ENCODE measurements at regions not wholly inside any gene's neighbourhood (a gene's known extent, or its start where the extent isn't known, plus 50 kb on each side); places are given as distances from the start of the nearest gene placed in this dataset.
"Not testable (repeated sequence)": the region's sequence is repeated elsewhere in the genome, so short reads cannot be mapped to it uniquely, and the experiment has no call there.

- DNase-seq (ENCODE audit: low read depth in 2 of 2) = not testable (repeated sequence)
Measured at GRCh38 chr1:66424530-66424929, 109.4 kb upstream of the SGIP1 start.

GRCh38 chr1:66426239-66426853, 107.6 kb upstream of the SGIP1 start:
- DNase-seq (ENCODE audit: low read depth in 2 of 2) = no peak

- not testable (repeated sequence) for DNase-seq (ENCODE audit: low read depth in 2 of 2)
Measured at GRCh38 chr1:66430815-66431214, 103.1 kb upstream of the SGIP1 start.

GRCh38 chr1:66431999-66432398, 102.0 kb upstream of the SGIP1 start:
- no peak for DNase-seq (ENCODE audit: low read depth in 2 of 2)

- no peak for DNase-seq (ENCODE audit: low read depth in 2 of 2)
Measured at GRCh38 chr1:66433611-66434010, 100.3 kb upstream of the SGIP1 start.

- peak; percentile 85 to 88 for DNase-seq (ENCODE audit: low read depth in 2 of 2)
Measured at GRCh38 chr1:66434096-66434495, 99.9 kb upstream of the SGIP1 start.

GRCh38 chr1:66435541-66435940, 98.4 kb upstream of the SGIP1 start:
- no peak for DNase-seq (ENCODE audit: low read depth in 2 of 2)

- peak; percentile 62 to 63 for DNase-seq (ENCODE audit: low read depth in 2 of 2)
Measured at GRCh38 chr1:66436378-66437135, 97.4 kb upstream of the SGIP1 start.

GRCh38 chr1:66437136-66437401, 96.9 kb upstream of the SGIP1 start:
- DNase-seq (ENCODE audit: low read depth in 2 of 2) = no peak

GRCh38 chr1:66438062-66438461, 95.9 kb upstream of the SGIP1 start:
- no peak for DNase-seq (ENCODE audit: low read depth in 2 of 2)

- DNase-seq (ENCODE audit: low read depth in 2 of 2) = no peak
Measured at GRCh38 chr1:66438501-66438900, 95.5 kb upstream of the SGIP1 start.

- DNase-seq (ENCODE audit: low read depth in 2 of 2) = peak in 1 of 2 experiments; percentile 31
Measured at GRCh38 chr1:66439031-66439740, 94.8 kb upstream of the SGIP1 start.

- DNase-seq (ENCODE audit: low read depth in 2 of 2) = no peak
Measured at GRCh38 chr1:66443793-66444192, 90.2 kb upstream of the SGIP1 start.

GRCh38 chr1:66444438-66445265, 89.3 kb upstream of the SGIP1 start:
- DNase-seq (ENCODE audit: low read depth in 2 of 2) = no peak

- DNase-seq (ENCODE audit: low read depth in 2 of 2) = no peak
Measured at GRCh38 chr1:66445492-66446181, 88.3 kb upstream of the SGIP1 start.

- DNase-seq (ENCODE audit: low read depth in 2 of 2) = peak; percentile 35 to 38
Measured at GRCh38 chr1:66446261-66447001, 87.5 kb upstream of the SGIP1 start.

- DNase-seq (ENCODE audit: low read depth in 2 of 2) = no peak
Measured at GRCh38 chr1:66450043-66450514, 83.9 kb upstream of the SGIP1 start.

GRCh38 chr1:66450847-66451246, 83.1 kb upstream of the SGIP1 start:
- DNase-seq (ENCODE audit: low read depth in 2 of 2) = no peak

GRCh38 chr1:66452162-66452561, 81.8 kb upstream of the SGIP1 start:
- DNase-seq (ENCODE audit: low read depth in 2 of 2) = no peak

GRCh38 chr1:66452982-66453381, 81.0 kb upstream of the SGIP1 start:
- DNase-seq (ENCODE audit: low read depth in 2 of 2) = no peak

- no peak for DNase-seq (ENCODE audit: low read depth in 2 of 2)
Measured at GRCh38 chr1:66455446-66455845, 78.5 kb upstream of the SGIP1 start.
